Astrocyte of the spinal cord (primary cell): ENCODE measurements at regions not wholly inside any gene's neighbourhood (a gene's known extent, or its start where the extent isn't known, plus 50 kb on each side); places are given as distances from the start of the nearest gene placed in this dataset.

ENCODE experiments used
- DNase-seq: peaks from one replicate; pipeline ENCODE4 v3.0.0; 2011; ENCODE audit warnings: low read depth, low spot score
- H3K4me3 ChIP-seq: 2 replicates; pipeline ENCODE4 v1.5.1; 2011; ENCODE audit warnings: low read depth, mild to moderate bottlenecking, low read length, moderate library complexity
- in situ Hi-C: cut with HindIII; loops from 2 replicates; pipeline ENCODE4 v1.10.0; 2017; ENCODE audit warnings: low sequenced_read_pairs
- TF ChIP-seq, protein P1 (sequence below): IDR thresholded peaks from 2 replicates; pipeline ENCODE4 v1.5.1; 2012; ENCODE audit warnings: low read depth, mild to moderate bottlenecking, low read length, inconsistent platforms

DNA sequence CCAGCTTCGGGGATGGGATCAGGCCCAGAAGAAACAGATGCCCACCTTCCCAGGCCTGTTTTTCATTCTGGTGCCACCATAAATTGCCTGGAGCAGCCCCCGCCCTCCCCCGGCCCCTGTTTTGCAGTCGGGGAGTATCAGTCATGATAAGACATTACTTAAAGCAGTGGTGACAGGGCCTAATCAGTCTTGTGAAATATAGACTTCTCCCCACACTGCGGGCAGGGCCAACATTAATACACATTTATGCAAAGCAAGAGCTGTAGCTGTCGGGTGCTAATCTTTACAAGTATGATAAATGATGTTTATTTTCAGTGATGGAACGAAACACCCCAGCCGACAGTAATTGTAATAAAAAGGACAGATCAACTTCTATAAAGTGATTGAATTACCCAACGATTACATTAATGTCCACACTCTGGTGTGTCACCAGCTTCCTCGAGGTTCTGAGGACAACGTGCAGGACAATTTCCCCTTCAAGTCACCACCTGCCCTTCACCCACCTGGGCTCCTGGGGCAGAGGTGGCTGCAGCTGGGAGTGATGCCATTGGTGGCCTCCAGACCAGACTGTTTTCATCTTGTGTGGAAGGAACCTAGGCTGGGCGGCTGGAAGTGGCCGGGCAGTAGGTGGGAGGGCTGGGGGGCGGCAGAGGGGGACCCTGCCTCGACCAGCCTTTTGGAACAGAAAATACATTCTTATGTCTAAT is 226.0 kb downstream of the TFCP2L1 start:
- in situ Hi-C loops = loop anchor here (25.0 kb wide), 1 partner anchor 372 kb away; no protein-coding TSS in a partner anchor
- DNase-seq = no peak
- TF ChIP-seq, protein P1, sequence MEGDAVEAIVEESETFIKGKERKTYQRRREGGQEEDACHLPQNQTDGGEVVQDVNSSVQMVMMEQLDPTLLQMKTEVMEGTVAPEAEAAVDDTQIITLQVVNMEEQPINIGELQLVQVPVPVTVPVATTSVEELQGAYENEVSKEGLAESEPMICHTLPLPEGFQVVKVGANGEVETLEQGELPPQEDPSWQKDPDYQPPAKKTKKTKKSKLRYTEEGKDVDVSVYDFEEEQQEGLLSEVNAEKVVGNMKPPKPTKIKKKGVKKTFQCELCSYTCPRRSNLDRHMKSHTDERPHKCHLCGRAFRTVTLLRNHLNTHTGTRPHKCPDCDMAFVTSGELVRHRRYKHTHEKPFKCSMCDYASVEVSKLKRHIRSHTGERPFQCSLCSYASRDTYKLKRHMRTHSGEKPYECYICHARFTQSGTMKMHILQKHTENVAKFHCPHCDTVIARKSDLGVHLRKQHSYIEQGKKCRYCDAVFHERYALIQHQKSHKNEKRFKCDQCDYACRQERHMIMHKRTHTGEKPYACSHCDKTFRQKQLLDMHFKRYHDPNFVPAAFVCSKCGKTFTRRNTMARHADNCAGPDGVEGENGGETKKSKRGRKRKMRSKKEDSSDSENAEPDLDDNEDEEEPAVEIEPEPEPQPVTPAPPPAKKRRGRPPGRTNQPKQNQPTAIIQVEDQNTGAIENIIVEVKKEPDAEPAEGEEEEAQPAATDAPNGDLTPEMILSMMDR = no peak
- H3K4me3 ChIP-seq = no peak overlapping the region

DNA sequence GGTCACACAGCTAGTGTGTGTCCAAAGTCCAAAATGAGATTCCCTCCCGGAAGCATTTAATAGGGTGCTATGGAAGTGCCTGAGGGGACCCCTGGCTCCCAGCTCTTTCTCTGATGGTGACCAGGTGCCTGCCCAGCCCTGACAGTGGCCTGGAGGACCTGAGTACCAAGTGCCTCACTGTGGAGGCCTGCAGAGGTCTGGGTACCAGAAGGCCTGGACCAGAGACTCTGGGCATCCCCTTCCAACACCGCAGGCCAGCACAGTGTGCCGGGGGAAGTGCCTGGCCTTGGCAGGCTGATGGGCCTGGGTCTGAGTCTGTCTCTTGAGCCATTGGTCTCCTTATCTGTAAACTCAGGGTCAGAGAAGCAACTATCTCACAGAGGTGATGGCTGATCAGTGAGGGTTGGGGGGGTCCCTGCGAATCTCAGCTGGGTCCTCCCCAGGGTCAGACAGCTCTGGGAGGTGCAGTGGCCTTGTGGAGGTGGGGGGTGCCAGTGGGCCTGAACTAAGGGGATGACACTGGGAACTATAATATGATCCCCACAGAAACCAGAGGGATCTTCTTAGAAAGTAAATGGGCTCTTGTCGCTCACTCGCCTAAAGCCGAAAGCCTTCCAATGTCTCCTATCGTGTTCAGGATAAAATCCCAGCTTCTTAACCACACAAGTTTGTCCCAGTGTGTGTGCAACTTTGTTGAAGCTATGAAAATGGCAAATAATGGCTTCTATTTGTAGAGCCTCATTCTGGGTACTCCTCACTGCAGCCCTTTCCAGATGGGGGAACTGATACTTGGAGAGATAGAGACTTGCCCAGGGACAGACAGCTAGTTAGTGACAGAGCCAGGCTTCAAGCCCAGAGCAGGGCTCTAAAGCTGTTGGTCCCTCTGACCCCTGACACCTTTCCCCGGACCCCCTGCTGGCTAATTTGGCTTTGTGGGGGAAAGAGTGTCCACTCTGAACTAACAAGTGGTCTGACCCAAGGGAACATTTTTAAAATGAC is 225.1 kb downstream of the TFCP2L1 start:
- DNase-seq = no peak
- TF ChIP-seq, protein P1 = no peak
- H3K4me3 ChIP-seq = no peak overlapping the region
- in situ Hi-C loops = loop anchor here (25.0 kb wide), 1 partner anchor 373 kb away; no protein-coding TSS in a partner anchor

DNA sequence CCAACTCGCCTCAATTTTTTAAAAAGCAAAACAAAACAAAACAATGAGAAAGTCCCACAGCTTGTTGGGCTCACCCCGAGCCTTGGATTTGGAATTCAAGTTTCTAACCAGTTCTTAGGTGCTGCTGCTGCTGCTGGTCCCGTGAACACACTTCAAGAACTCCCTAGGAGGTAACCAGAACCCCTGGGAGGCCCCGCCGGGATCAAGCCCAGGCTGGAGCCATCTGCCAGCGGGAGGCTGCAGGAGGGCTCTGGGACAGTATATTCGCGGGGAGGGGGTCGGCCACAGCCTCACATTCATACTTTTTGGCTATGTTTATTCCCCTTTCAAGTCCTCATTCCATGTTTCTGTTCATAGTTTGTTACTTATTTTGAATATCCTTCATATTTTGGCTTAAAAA is 223.4 kb downstream of the TFCP2L1 start:
- DNase-seq = no peak
- in situ Hi-C loops = loop anchor here (25.0 kb wide), 1 partner anchor 374 kb away; no protein-coding TSS in a partner anchor
- TF ChIP-seq, protein P1 = no peak
- no peak overlapping the region for H3K4me3 ChIP-seq

DNA sequence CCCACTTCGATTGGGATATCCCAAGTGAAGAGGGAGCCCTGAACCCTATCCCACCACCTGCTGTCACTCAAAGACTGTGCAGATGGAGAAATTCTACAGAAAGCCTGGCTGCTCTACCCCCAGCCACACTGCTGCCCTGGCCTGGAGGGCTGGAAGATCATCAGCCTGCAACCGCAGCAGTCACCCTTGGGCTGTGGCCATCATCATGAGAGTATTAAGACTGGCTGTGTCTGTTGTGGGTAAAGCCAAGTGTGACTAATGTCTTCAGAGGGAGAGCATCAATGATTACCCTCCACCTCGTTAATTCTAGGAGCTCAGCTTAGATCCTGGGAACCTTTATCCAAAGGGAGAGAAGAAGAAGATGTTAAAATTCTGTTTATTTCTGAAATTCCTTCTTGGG is 221.5 kb downstream of the TFCP2L1 start:
- H3K4me3 ChIP-seq = no peak overlapping the region
- in situ Hi-C loops = loop anchor here (25.0 kb wide), 1 partner anchor 376 kb away; no protein-coding TSS in a partner anchor
- TF ChIP-seq, protein P1 = no peak
- no peak for DNase-seq

DNA sequence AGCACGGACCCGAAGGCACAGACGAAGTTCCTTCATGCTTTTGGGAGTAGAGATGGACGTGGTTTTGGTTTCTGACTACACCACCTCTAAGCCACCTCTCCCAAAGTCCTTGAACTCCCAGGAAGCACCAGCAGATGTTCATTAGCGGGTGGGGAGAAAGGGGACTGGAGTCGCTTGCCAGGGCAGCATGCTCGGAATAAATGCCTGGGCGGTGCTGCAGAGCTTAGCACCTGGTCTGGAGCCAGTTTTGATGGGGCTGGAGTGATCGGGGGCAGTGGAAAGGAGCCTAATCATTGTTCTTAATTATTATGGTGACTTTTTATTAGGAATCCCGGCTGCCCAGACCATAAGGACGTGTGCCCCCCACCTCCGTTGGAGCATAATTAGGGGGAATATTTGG is 220.8 kb downstream of the TFCP2L1 start:
- H3K4me3 ChIP-seq = no peak overlapping the region
- TF ChIP-seq, protein P1 = no peak
- in situ Hi-C loops = loop anchor here (25.0 kb wide), 1 partner anchor 377 kb away; no protein-coding TSS in a partner anchor
- DNase-seq = no peak

DNA sequence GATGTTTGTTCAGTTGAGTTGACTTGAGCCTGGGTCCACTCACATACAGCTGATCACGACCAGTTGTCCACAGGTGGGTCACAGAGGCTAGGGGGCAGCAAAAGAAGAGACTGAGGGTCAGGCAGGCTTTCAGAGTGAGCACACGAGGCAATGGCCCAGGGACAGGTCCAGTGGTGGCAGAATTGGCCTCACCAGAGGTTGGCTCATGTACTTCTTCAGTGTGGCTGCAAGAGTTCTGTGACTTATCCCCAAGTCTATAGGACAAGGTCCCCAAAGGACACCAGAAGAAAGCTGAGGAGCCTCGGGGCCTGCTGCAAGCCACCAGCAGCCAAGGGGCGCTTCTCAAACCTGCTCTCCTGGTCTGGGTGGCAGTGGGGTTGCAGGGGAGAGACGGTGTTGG is 219.8 kb downstream of the TFCP2L1 start:
- in situ Hi-C loops = loop anchor here (25.0 kb wide), 1 partner anchor 378 kb away; no protein-coding TSS in a partner anchor
- DNase-seq = no peak
- TF ChIP-seq, protein P1 = no peak
- no peak overlapping the region for H3K4me3 ChIP-seq
